Brain microvascular endothelial cell (primary cell): ENCODE measurements at regions not wholly inside any gene's neighbourhood (a gene's known extent, or its start where the extent isn't known, plus 50 kb on each side); places are given as distances from the start of the nearest gene placed in this dataset.

Experiments
- DNase-seq: peaks from one replicate; pipeline ENCODE4 v3.0.0-alpha.2; 2020
- H3K27ac ChIP-seq: fragments of 250-450 bp; sonication (Bioruptor Pico); 2 replicates; pipeline ENCODE4 v1.5.1; 2020; ENCODE audit warnings: mild to moderate bottlenecking, moderate library complexity
- H3K27me3 ChIP-seq: fragments of 250-450 bp; sonication (Bioruptor Pico); replicated peaks from 2 replicates; pipeline ENCODE4 v1.5.1; 2020; ENCODE audit warnings: mild to moderate bottlenecking
- H3K36me3 ChIP-seq: fragments of 250-450 bp; sonication (Bioruptor Pico); replicated peaks from 2 replicates; pipeline ENCODE4 v1.5.1; 2020; ENCODE audit warnings: mild to moderate bottlenecking
- H3K4me3 ChIP-seq: 2 replicates; pipeline ENCODE4 v1.5.1; 2011; ENCODE audit warnings: low read depth, mild to moderate bottlenecking, control low read depth, low read length, moderate library complexity
- in situ Hi-C: cut with HindIII; loops from 2 replicates; pipeline ENCODE4 v1.10.0; 2017; ENCODE audit warnings: low sequenced_read_pairs, low pct_ligation_motif_present
- TF ChIP-seq, protein P1 (sequence below): IDR thresholded peaks from 2 replicates; pipeline ENCODE4 v1.5.1; 2011; ENCODE audit warnings: low read depth, mild to moderate bottlenecking, moderate library complexity, low read length, control low read depth, inconsistent platforms; ENCODE audit errors: missing control alignments

DNA sequence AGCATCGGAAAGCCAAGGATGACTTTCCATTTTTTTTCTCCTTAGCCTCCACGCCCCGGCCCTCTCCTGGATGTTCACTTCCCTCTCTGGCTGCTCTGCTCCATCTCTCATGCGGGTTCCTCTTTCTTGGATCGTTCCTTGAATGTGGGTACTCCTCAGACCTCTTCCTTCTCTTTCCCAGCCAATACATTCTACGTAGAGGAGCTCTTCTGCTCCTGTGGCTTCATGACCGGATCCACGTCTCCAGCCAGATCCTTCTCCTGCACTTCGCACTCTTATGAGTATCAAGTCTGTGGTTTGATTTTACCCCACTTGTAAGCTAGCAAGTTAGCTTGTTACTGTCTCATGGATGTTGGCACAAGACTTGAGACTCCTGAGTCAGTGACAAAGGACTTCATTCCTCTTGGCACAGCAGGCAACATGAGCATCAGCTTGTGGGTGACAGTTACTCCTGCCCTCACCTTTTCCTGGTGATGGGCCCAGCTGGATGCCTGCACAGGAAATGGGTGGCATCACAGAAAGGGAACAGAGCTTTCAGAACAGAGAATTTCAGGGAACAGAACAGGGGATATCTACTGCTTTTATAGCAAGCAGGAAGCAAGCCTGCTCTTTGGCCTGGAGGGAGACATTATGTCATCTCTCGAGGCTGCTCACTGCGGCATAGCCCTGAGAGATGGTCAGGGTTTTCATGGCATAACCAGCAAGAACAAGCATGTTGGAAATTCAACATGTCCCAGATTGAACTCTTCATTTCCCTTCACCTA is 100.1 kb upstream of the KIF26B start:
- Histone ChIP-seq H3K27ac (no peak overlapping the region), H3K36me3 (no peaks in the 10 kb centered on the region), H3K27me3 (no peaks in the 10 kb centered on the region), H3K4me3 (no peak overlapping the region)
- DNase-seq: no peak
- in situ Hi-C loops: no loop called here
- TF ChIP-seq, protein P1, sequence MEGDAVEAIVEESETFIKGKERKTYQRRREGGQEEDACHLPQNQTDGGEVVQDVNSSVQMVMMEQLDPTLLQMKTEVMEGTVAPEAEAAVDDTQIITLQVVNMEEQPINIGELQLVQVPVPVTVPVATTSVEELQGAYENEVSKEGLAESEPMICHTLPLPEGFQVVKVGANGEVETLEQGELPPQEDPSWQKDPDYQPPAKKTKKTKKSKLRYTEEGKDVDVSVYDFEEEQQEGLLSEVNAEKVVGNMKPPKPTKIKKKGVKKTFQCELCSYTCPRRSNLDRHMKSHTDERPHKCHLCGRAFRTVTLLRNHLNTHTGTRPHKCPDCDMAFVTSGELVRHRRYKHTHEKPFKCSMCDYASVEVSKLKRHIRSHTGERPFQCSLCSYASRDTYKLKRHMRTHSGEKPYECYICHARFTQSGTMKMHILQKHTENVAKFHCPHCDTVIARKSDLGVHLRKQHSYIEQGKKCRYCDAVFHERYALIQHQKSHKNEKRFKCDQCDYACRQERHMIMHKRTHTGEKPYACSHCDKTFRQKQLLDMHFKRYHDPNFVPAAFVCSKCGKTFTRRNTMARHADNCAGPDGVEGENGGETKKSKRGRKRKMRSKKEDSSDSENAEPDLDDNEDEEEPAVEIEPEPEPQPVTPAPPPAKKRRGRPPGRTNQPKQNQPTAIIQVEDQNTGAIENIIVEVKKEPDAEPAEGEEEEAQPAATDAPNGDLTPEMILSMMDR: no peak

DNA sequence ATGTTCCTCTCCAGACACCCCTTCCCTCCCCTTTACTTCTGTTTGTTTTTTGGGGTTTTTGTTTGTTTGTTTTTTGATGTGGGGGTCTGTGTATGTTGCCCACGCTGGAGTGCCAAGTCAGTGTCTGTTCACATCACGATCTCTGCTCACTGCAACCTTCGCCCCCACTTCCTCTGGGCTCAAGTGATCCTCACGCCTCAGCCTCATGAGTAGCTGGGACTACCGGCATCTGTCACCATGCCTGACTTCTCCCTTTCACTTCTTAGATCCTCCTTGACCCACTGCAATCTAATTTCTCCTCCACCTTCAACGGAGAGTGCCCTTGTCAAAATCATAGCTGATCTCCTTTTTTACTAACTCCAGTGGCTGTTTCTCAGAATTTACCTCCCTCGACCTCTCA is 100.7 kb upstream of the KIF26B start:
- in situ Hi-C loops: no loop called here
- DNase-seq: no peak
- no peaks in the 10 kb centered on the region for H3K36me3 ChIP-seq
- no peak overlapping the region for H3K4me3 ChIP-seq
- no peaks in the 10 kb centered on the region for H3K27me3 ChIP-seq
- TF ChIP-seq, protein P1: no peak
- H3K27ac ChIP-seq: no peak overlapping the region

DNA sequence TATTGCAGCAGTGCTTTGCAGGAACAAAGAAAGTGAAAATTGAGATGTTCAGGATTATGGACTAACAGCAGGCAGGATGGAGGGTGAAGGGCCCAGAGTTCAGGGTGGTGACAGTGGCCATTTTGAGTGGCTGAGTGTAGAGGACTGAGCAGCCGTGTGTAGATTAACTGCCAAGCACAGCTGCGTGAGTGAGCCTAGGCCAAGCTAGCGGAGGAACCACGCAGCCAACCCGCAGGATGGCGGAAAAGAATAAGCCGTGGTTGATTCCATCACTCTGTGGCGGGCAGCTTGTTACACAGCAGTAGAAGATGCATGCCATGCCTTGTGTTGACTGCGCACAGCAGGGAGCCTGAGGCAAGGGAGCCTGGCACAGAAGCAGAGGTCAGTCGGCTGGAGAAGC is 102.5 kb upstream of the KIF26B start:
- Histone ChIP-seq H3K4me3 (no peak overlapping the region), H3K27me3 (no peaks in the 10 kb centered on the region), H3K27ac (no peak overlapping the region), H3K36me3 (no peaks in the 10 kb centered on the region)
- no peak for DNase-seq
- in situ Hi-C loops: no loop called here
- TF ChIP-seq, protein P1: no peak

DNA sequence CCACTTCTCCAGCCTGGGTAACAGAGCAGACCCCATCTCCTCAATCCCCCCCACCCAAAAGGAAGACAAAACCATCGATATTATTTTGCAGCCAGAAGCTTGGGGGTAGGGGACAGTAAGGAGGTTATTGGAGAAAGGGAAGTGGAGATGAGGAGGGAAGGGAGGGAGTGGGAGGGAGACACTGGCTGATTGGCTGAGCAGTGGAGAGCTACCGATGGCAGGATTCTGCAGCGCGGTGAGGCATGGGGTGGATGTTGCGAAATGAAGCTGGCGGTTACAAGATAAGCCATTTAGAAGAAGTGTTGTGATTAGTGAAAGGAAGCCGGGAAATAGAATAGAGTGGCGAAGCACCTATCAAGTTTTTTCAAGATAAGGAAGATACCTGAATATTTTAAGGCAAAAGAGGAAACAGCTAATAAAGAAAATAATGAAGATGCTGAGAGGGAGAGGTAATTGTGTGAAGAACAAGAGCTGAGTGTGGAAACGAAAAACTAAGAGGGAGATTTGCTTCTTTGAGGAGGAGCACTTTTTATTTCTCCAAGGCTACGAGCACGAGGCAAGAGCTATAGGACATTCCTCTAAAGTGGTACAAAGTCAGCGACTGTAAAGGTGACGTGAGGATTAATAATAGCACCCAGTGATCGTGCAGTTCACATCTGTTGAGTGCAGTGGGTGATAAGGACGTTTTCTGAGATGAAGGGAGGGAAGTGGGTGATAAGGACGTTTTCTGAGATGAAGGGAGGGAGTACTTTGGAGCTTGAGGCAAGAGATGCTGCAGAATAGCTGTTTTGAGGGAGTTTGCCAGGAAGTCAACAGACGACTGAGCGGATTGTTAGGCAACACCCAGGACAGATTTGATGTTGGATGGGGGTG is 103.2 kb upstream of the KIF26B start:
- Histone ChIP-seq H3K27me3 (no peaks in the 10 kb centered on the region), H3K36me3 (no peaks in the 10 kb centered on the region), H3K27ac (no peak overlapping the region), H3K4me3 (no peak overlapping the region)
- no peak for DNase-seq
- TF ChIP-seq, protein P1: no peak
- in situ Hi-C loops: no loop called here

DNA sequence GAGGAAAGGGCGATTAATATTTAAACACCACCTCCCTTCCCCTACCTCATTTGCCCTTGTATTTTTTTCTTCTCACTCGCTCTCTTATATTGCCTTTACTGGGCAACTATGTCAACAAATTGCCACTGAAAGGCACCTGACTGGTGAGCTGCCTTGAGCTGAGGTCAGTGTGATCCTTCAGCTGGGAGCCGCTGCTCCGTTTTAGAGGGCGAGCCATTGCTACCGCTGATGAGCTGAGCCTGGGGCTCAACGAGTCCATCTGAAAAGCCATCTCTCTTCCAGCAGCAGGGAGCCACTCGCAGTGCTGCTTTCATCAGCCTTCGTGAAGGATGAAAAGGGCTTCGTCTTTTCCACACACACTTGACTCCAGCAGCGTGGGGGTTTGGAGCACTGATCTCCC is 108.0 kb upstream of the KIF26B start:
- in situ Hi-C loops: no loop called here
- H3K27ac ChIP-seq: no peak overlapping the region
- no peak overlapping the region for H3K4me3 ChIP-seq
- TF ChIP-seq, protein P1: no peak
- no peaks in the 10 kb centered on the region for H3K36me3 ChIP-seq
- DNase-seq: no peak
- no peaks in the 10 kb centered on the region for H3K27me3 ChIP-seq
